Omental fat pad (tissue), 3 donors: ENCODE measurements at regions not wholly inside any gene's neighbourhood (a gene's known extent, or its start where the extent isn't known, plus 50 kb on each side); places are given as distances from the start of the nearest gene placed in this dataset.

ENCODE experiments used
- ATAC-seq: fragments of 150-250 bp; one replicate; pipeline ENCODE4 v1.9.1; 2016; ENCODE audit warnings: mild to moderate bottlenecking, moderate library complexity; ENCODE audit not compliant: low FRiP score
- DNase-seq: peaks from one replicate; pipeline ENCODE4 v3.0.0-alpha.2; 2019; ENCODE audit warnings: low spot score
- TF ChIP-seq, protein P1 (sequence below), 3 donors: fragments of 450-650 bp; IDR thresholded peaks; one replicate each; pipeline ENCODE4 v1.5.1; 2016 to 2017; ENCODE audit warnings: antibody characterized with exemption in 3 of 3, mild to moderate bottlenecking in 3 of 3, moderate library complexity in 2 of 3

DNA sequence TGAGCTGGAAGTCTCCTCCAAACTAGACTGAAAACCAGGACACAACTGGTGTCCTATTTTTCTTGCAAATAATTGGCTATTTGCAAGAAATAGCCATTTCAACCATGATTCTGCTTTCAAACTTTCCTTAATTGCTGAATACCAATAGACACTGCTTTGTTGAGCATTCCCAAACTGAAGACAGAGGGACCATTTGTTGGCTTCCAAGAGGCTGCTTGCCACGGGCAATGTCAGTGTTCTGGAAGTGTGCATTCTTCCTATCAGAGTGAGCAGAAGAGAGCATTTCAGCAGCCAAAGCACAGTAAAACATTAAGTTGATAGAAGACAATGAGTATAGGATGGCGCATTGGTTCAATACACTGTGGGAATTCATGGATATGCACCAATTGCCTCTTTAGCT lies 360.5 kb upstream of the RGPD4 start:
- ATAC-seq (no peak), DNase-seq (no peak)
- TF ChIP-seq, protein P1, sequence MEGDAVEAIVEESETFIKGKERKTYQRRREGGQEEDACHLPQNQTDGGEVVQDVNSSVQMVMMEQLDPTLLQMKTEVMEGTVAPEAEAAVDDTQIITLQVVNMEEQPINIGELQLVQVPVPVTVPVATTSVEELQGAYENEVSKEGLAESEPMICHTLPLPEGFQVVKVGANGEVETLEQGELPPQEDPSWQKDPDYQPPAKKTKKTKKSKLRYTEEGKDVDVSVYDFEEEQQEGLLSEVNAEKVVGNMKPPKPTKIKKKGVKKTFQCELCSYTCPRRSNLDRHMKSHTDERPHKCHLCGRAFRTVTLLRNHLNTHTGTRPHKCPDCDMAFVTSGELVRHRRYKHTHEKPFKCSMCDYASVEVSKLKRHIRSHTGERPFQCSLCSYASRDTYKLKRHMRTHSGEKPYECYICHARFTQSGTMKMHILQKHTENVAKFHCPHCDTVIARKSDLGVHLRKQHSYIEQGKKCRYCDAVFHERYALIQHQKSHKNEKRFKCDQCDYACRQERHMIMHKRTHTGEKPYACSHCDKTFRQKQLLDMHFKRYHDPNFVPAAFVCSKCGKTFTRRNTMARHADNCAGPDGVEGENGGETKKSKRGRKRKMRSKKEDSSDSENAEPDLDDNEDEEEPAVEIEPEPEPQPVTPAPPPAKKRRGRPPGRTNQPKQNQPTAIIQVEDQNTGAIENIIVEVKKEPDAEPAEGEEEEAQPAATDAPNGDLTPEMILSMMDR (IDR thresholded peaks at IDR 0.05): no peak

DNA sequence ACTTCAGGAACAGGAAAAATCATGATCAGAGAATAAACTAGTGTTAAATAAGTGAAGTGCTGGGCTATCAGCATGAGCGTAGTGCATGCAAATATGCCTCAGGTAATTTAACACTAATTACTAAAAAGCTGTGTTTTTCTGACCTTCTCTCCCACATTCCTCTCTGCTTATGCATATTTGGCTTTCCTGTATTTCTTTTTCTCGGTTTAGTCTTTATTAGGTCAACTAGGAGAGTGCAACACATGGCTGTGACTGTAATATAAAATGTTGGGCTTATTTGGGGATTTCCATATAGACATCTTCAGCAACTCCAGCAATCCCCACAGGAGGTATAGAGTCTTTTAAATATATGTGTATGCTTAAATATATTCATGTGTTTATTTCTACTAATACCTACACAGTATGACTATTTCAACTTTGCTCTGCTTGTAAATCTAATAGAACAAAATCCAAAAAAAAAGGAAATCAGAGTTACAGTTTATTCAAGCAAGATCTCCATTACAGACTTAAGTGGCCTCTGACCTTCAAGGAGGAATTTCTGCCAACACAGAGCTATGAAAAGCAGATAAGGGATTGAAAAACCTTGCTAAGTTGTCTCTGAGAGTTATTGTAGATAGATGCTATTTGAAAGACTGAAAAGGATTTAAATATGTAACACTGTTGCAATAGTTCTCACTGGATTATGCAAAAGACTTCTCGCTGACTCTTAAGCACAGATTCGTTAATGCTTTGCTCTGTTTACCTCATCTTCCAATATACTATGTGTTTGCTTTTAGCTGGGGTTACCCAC lies 359.5 kb upstream of the RGPD4 start:
- ATAC-seq (peak; percentile 79), DNase-seq (no peak)
- TF ChIP-seq, protein P1 (IDR thresholded peaks at IDR 0.05): no peak

DNA sequence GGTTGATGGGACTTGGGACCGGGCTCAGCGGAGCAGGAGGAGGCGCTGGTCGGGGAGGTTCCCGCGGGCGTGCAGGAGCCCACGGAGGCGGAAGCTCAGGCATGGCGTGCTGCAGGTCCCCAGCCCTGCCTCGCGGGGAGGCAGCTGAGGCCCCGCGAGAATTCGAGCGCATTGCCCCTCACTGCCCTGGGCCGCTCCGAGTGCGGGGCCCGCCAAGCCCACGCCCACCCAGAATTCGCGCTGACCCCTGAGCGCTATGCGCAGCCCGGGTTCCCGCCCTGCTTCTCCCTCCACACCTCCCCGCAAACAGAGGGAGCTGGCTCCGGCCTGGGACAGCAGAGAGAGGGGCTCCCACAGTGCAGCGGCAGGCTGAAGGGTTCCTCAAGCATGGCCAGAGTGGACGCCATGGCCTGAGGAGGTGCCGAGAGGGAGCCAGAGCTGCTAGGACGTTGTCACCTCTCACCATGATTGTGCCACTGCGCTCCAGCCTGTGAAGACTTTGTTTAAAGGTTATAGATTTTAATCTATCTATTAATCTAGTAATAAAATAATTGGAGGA lies 357.2 kb upstream of the RGPD4 start:
- ATAC-seq (no peak), DNase-seq (no peak)
- TF ChIP-seq, protein P1 (IDR thresholded peaks at IDR 0.05): no peak

DNA sequence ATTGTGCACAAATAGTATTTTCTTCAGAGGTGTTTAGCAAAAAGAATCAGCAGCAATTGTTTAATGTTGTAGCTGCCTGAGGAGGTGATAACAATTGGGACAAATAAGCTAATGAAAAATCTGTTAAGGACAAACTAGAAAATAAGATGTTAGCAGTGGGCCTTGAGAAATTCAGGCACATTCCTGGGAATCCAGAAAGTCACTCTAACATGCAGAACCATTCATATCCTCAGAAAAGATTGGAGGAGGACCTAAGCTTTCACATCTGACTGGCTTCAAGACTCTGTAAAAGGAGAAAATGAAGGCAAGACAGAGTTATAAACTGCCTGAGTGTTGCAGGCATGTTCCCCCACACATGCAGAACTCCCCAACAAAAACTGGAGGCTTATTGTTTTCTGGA lies 353.5 kb upstream of the RGPD4 start:
- DNase-seq (no peak), ATAC-seq (no peak)
- TF ChIP-seq, protein P1 (IDR thresholded peaks at IDR 0.05): no peak

DNA sequence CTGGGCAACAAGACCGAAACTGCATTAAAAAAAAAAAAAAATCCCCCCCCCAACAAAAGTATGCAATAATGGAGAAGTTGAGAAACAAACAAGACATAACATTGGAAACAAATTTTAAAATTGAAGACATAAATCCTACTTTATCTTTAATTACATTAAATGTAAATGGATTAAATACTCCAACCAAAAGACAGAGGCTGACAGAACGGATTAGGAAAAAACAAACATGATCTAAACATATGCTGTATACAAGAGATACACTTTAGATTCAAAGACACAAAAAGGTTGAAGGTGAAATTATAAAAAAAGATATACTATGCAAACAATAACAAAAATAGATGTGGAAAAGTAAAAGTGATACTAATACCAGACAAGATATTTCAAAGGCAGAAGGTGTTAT lies 350.8 kb upstream of the RGPD4 start:
- TF ChIP-seq, protein P1 (IDR thresholded peaks at IDR 0.05): no peak
- ATAC-seq: no peak
- no peak for DNase-seq

DNA sequence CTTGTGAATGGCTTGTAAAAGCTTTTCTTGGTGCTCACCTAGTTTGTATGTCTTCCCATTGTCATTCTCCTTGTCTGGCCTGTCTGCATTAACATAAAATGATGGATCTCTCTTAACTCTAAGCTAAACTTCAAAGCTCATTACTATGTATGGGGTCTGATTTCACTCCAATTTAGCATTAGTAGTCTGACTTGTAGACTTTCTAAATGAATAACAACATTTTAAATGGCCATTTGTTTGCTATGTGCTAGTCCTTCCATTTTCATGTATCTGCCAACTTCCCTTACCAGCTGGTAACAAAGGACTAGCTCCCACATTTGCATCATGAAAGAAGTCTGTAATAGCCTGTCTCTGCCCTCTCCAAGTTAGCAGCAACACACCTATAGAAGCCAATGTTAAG lies 324.2 kb upstream of the RGPD4 start:
- ATAC-seq (no peak), DNase-seq (no peak)
- TF ChIP-seq, protein P1 (IDR thresholded peaks at IDR 0.05): no peak
